C4-2B (cell line): ENCODE measurements at regions not wholly inside any gene's neighbourhood (a gene's known extent, or its start where the extent isn't known, plus 50 kb on each side); places are given as distances from the start of the nearest gene placed in this dataset.

Experiments
- CTCF ChIP-seq: fragments of 450-650 bp; conservative IDR thresholded peaks from 2 replicates; pipeline ENCODE4 v1.5.1; 2017; ENCODE audit warnings: mild to moderate bottlenecking
- ZFX ChIP-seq: fragments of 450-650 bp; IDR thresholded peaks from 2 replicates; pipeline ENCODE4 v1.6.1; 2017

GRCh38 chr12:118778077-118778476, 203.3 kb upstream of the SRRM4 start:
- no peak for TF ChIP-seq CTCF
- TF ChIP-seq ZFX: no peak
